Esophagus muscularis mucosa (tissue), 4 donors: ENCODE measurements at regions not wholly inside any gene's neighbourhood (a gene's known extent, or its start where the extent isn't known, plus 50 kb on each side); places are given as distances from the start of the nearest gene placed in this dataset.
A peak's percentile ranks its signal among the peaks of the same experiment; 100 is the strongest.

ENCODE experiments used
- DNase-seq: peaks from one replicate; pipeline ENCODE4 v3.0.0-alpha.2; 2017; ENCODE audit errors: extremely low spot score
- H3K27ac ChIP-seq, 4 donors: fragments of 200-600 bp; sonication (generic); replicated peaks in 1 of 4; 1 replicate in 3 of 4; 2 replicates in 1 of 4; pipeline ENCODE4 v1.5.1; 2016 to 2019; ENCODE audit warnings: mild to moderate bottlenecking in 1 of 4
- H3K27me3 ChIP-seq, 4 donors: fragments of 200-600 bp; sonication (generic); one replicate each; pipeline versions ENCODE4 v1.5.1 to v1.6.0; 2016 to 2019
- H3K36me3 ChIP-seq, 4 donors: fragments of 200-600 bp; sonication (generic); one replicate each; pipeline ENCODE4 v1.5.1; 2016 to 2019
- H3K4me1 ChIP-seq, 4 donors: fragments of 200-600 bp; sonication (generic); one replicate each; pipeline ENCODE4 v1.5.1; 2016 to 2019
- H3K4me3 ChIP-seq, 4 donors: fragments of 200-600 bp; sonication (generic); 1 replicate in 2 of 4; 2 replicates in 2 of 4; pipeline ENCODE4 v1.5.1; 2016 to 2019; ENCODE audit warnings: mild to moderate bottlenecking in 4 of 4, moderate library complexity in 1 of 4
- H3K9me3 ChIP-seq, 4 donors: fragments of 200-600 bp; sonication (generic); 1 replicate in 3 of 4; 2 replicates in 1 of 4; pipeline ENCODE4 v1.5.1; 2016 to 2019
- CTCF ChIP-seq, 3 experiments: fragments of 200-600 bp in 2 of 3; fragments of 450-650 bp in 1 of 3; sonication (generic) in 2 of 3; IDR thresholded peaks; one replicate each; pipeline ENCODE4 v1.5.1; 2017 to 2019; ENCODE audit warnings: antibody characterized with exemption in 3 of 3, mild to moderate bottlenecking in 2 of 3, moderate library complexity in 1 of 3
- EP300 ChIP-seq: sonication (generic); formaldehyde crosslinking; IDR thresholded peaks from one replicate; pipeline ENCODE4 v1.6.1; 2017; ENCODE audit warnings: antibody characterized with exemption
- POLR2A ChIP-seq: fragments of 450-650 bp; IDR thresholded peaks from one replicate; pipeline ENCODE4 v1.6.1; 2017; ENCODE audit warnings: antibody characterized with exemption, moderate library complexity, mild to moderate bottlenecking, low read depth
- POLR2AphosphoS5 ChIP-seq, 2 donors: sonication (generic); formaldehyde crosslinking; IDR thresholded peaks; one replicate each; pipeline ENCODE4 v1.6.1; 2017; ENCODE audit warnings: antibody characterized with exemption in 2 of 2
- WGBS: methylation state at CpG from one replicate; pipeline ENCODE4 v1.1.5; 2018; 5-methylcytosine and 5-hydroxymethylcytosine counted together
- intact Hi-C: fragments of 100-400 bp; cut with DNase I; formaldehyde crosslinking; loops from one replicate; pipeline ENCODE4 v1.15.1; 2023

GRCh38 chrX:39736216-39737211, 361.2 kb downstream of the BCOR start:
- no peaks in the 10 kb centered on the region for H3K36me3 ChIP-seq
- peaks cover 13 to 26% (median 24%) of the 10 kb centered on the region in 4 donors for H3K4me1 ChIP-seq
- peak overlapping the region; percentile 63 to 72 (median 68) for H3K27ac ChIP-seq
- DNase-seq: peak; percentile 93
- H3K4me3 ChIP-seq: no peak overlapping the region
- H3K27me3 ChIP-seq: no peaks in the 10 kb centered on the region
- peak; percentile 61 to 76 for TF ChIP-seq POLR2AphosphoS5 (IDR thresholded peaks at IDR 0.05)
- TF ChIP-seq EP300: no peak
- TF ChIP-seq CTCF (IDR thresholded peaks at IDR 0.05): no peak
- H3K9me3 ChIP-seq: no peaks in the 10 kb centered on the region
- intact Hi-C loops: loop anchor here (10.0 kb wide), 5 partner anchors 78 to 528 kb away; partner anchors contain the start of gene BCOR
- WGBS: 66% methylated on average over 19 of the region's 22 CpGs

- TF ChIP-seq POLR2AphosphoS5 (IDR thresholded peaks at IDR 0.05): no peak
- no peak for TF ChIP-seq CTCF (IDR thresholded peaks at IDR 0.05)
- no peak for TF ChIP-seq EP300
- no peak for TF ChIP-seq POLR2A
- H3K36me3 ChIP-seq: no peaks in the 10 kb centered on the region
- no peak for DNase-seq
- H3K4me1 ChIP-seq: peaks cover 13 to 22% (median 21%) of the 10 kb centered on the region in 4 donors
- no peak overlapping the region for H3K27ac ChIP-seq
- H3K4me3 ChIP-seq: no peak overlapping the region
- no peaks in the 10 kb centered on the region for H3K9me3 ChIP-seq
- H3K27me3 ChIP-seq: no peaks in the 10 kb centered on the region
- 86% methylated on average over 7 of the region's 7 CpGs for WGBS
- intact Hi-C loops: loop anchor here (10.0 kb wide), 5 partner anchors 75 to 525 kb away; partner anchors contain the start of gene BCOR
Observed at GRCh38 chrX:39739585-39739984, 358.2 kb downstream of the BCOR start.

- Histone ChIP-seq H3K27me3 (no peaks in the 10 kb centered on the region), H3K27ac (no peak overlapping the region), H3K4me3 (no peak overlapping the region), H3K4me1 (peaks cover 13 to 20% (median 19%) of the 10 kb centered on the region in 4 donors), H3K36me3 (no peaks in the 10 kb centered on the region), H3K9me3 (no peaks in the 10 kb centered on the region)
- TF ChIP-seq POLR2AphosphoS5 (IDR thresholded peaks at IDR 0.05): no peak
- TF ChIP-seq EP300: no peak
- no peak for TF ChIP-seq POLR2A
- intact Hi-C loops: no loop called here
- no peak for DNase-seq
- WGBS: 77% methylated on average over 5 of the region's 5 CpGs
Observed at GRCh38 chrX:39740078-39740477, 357.7 kb downstream of the BCOR start.

GRCh38 chrX:39741904-39742303, 355.9 kb downstream of the BCOR start:
- no peaks in the 10 kb centered on the region for H3K27me3 ChIP-seq
- H3K36me3 ChIP-seq: no peaks in the 10 kb centered on the region
- WGBS: 89% methylated on average over 3 of the region's 3 CpGs
- H3K4me3 ChIP-seq: no peak overlapping the region
- H3K4me1 ChIP-seq: peaks cover 0 to 1% (median under 1%) of the 10 kb centered on the region in 4 donors
- no peak overlapping the region for H3K27ac ChIP-seq
- intact Hi-C loops: no loop called here
- H3K9me3 ChIP-seq: no peaks in the 10 kb centered on the region
- no peak for TF ChIP-seq POLR2AphosphoS5 (IDR thresholded peaks at IDR 0.05)
- TF ChIP-seq CTCF (IDR thresholded peaks at IDR 0.05): no peak
- TF ChIP-seq POLR2A: no peak
- no peak for TF ChIP-seq EP300
- no peak for DNase-seq

GRCh38 chrX:39745818-39746217, 351.9 kb downstream of the BCOR start:
- peaks cover 0 to 12% (median 3%) of the 10 kb centered on the region in 4 donors for H3K4me1 ChIP-seq
- H3K36me3 ChIP-seq: no peaks in the 10 kb centered on the region
- intact Hi-C loops: no loop called here
- H3K27me3 ChIP-seq: no peaks in the 10 kb centered on the region
- no peak for DNase-seq
- no peak for TF ChIP-seq EP300
- TF ChIP-seq POLR2A: no peak
- no peak for TF ChIP-seq CTCF (IDR thresholded peaks at IDR 0.05)
- no peak for TF ChIP-seq POLR2AphosphoS5 (IDR thresholded peaks at IDR 0.05)
- 77% methylated on average over 2 of the region's 2 CpGs for WGBS
- no peak overlapping the region for H3K27ac ChIP-seq
- H3K9me3 ChIP-seq: no peaks in the 10 kb centered on the region
- no peak overlapping the region for H3K4me3 ChIP-seq
